ENCODE measurements at regions not wholly inside any gene's neighbourhood (a gene's known extent, or its start where the extent isn't known, plus 50 kb on each side); places are given as distances from the start of the nearest gene placed in this dataset.

- intact Hi-C loops (cut with DNase I; ENCODE audit: low total_unique reads) = loop anchor here (10.0 kb wide), 1 partner anchor 349 kb away; no protein-coding TSS in a partner anchor
- Histone ChIP-seq H3K4me1 (peaks cover 0 to 6% (median 0%) of the 10 kb centered on the region in 6 donors), H3K36me3 (no peaks in the 10 kb centered on the region), H3K4me3 (no peak overlapping the region), H3K9me3 (peaks cover 0 to 15% (median 5%) of the 10 kb centered on the region in 8 donors), H3K27ac (no peak overlapping the region), H3K27me3 (replicated peaks in 1 of 7) (peaks cover 0 to 17% (median 0%) of the 10 kb centered on the region in 7 donors)
- 94 to 98% (median 95%) methylated on average over 3 of the region's 3 CpGs for WGBS, 5 donors
- TF ChIP-seq POLR2A (IDR thresholded peaks at IDR 0.05) (no peak), POLR2AphosphoS5 (IDR thresholded peaks at IDR 0.05) (no peak), CTCF (IDR thresholded peaks at IDR 0.05 in 8 of 11, conservative IDR thresholded peaks at IDR 0.05 in 3 of 11) (no peak)
- no peak for DNase-seq
Measured at GRCh38 chr4:54976031-54976430, 149.4 kb downstream of the KDR start.

- TF ChIP-seq POLR2A (IDR thresholded peaks at IDR 0.05) (no peak), POLR2AphosphoS5 (IDR thresholded peaks at IDR 0.05) (no peak), CTCF (IDR thresholded peaks at IDR 0.05 in 8 of 11, conservative IDR thresholded peaks at IDR 0.05 in 3 of 11) (no peak)
- Histone ChIP-seq H3K36me3 (no peaks in the 10 kb centered on the region), H3K4me1 (peaks cover 0 to 6% (median 0%) of the 10 kb centered on the region in 6 donors), H3K27me3 (replicated peaks in 1 of 7) (peaks cover 0 to 17% (median 0%) of the 10 kb centered on the region in 7 donors), H3K9me3 (peaks cover 0 to 3% (median 0%) of the 10 kb centered on the region in 8 donors), H3K4me3 (no peak overlapping the region), H3K27ac (no peak overlapping the region)
- 88 to 94% (median 90%) methylated on average over 1 of the region's 1 CpG for WGBS, 5 donors
- DNase-seq = no peak
- intact Hi-C loops (cut with DNase I; ENCODE audit: low total_unique reads) = loop anchor here (10.0 kb wide), 1 partner anchor 351 kb away; no protein-coding TSS in a partner anchor
Measured at GRCh38 chr4:54973784-54974183, 151.6 kb downstream of the KDR start.

GRCh38 chr4:54971474-54971950 is 153.9 kb downstream of the KDR start:
- H3K4me3 ChIP-seq = no peak overlapping the region
- 5 to 13% (median 8%) methylated on average over 7 of the region's 7 CpGs for WGBS, 5 donors
- peaks cover 0 to 6% (median 0%) of the 10 kb centered on the region in 6 donors for H3K4me1 ChIP-seq
- intact Hi-C loops (cut with DNase I; ENCODE audit: low total_unique reads) = loop anchor here (10.0 kb wide), 1 partner anchor 353 kb away; no protein-coding TSS in a partner anchor
- DNase-seq = no peak
- no peak for TF ChIP-seq POLR2AphosphoS5 (IDR thresholded peaks at IDR 0.05)
- peak in 10 of 11 experiments; percentile 14 to 68 (median 48) for TF ChIP-seq CTCF (IDR thresholded peaks at IDR 0.05 in 8 of 11, conservative IDR thresholded peaks at IDR 0.05 in 3 of 11)
- H3K9me3 ChIP-seq = no peaks in the 10 kb centered on the region
- no peaks in the 10 kb centered on the region for H3K36me3 ChIP-seq
- H3K27me3 ChIP-seq (replicated peaks in 1 of 7) = peaks cover 0 to 5% (median 0%) of the 10 kb centered on the region in 7 donors
- no peak overlapping the region for H3K27ac ChIP-seq

GRCh38 chr4:54967289-54967688 is 158.1 kb downstream of the KDR start:
- no peak for DNase-seq

More at GRCh38 chr4:54967289-54967688, 158.1 kb downstream of the KDR start:
- peaks cover 0 to 4% (median 0%) of the 10 kb centered on the region in 7 donors for H3K27me3 ChIP-seq (replicated peaks in 1 of 7)
- intact Hi-C loops (cut with DNase I; ENCODE audit: low total_unique reads) = no loop called here
- no peaks in the 10 kb centered on the region for H3K36me3 ChIP-seq
- no peak overlapping the region for H3K4me3 ChIP-seq
- peaks cover 0 to 6% (median 0%) of the 10 kb centered on the region in 6 donors for H3K4me1 ChIP-seq
- 82 to 92% (median 85%) methylated on average over 3 of the region's 3 CpGs for WGBS, 5 donors
- no peak overlapping the region for H3K27ac ChIP-seq
- TF ChIP-seq CTCF (IDR thresholded peaks at IDR 0.05 in 8 of 11, conservative IDR thresholded peaks at IDR 0.05 in 3 of 11) (no peak), POLR2AphosphoS5 (IDR thresholded peaks at IDR 0.05) (no peak), POLR2A (IDR thresholded peaks at IDR 0.05) (no peak)
- no peaks in the 10 kb centered on the region for H3K9me3 ChIP-seq
